HCT116 (cell line): ENCODE measurements at regions not wholly inside any gene's neighbourhood (a gene's known extent, or its start where the extent isn't known, plus 50 kb on each side); places are given as distances from the start of the nearest gene placed in this dataset.

ENCODE experiments used
- ATAC-seq: fragments of 200-7000 bp; cut with Tn5 transposase; 2 replicates; pipeline ENCODE4 v1.9.1; 2020; ENCODE audit warnings: mild to moderate bottlenecking, moderate library complexity
- BruUV-seq: library from RNA; stranded (reverse); fragments of 400-500 nt; replicated peaks from 2 replicates; lab custom pipeline; 2021; lab: Mats Ljungman, UMichigan
- CTCF ChIA-PET: fragments of 300-600 bp; sonication (Branson Sonifier 250); formaldehyde crosslinking; loops from one replicate; lab custom pipeline; 2021; ENCODE audit warnings: antibody characterized with exemption; lab: Charles Lee
- POLR2A ChIA-PET: fragments of 300-600, 350-600 bp; sonication (Branson Sonifier 250); formaldehyde crosslinking; loops from one replicate; lab custom pipeline; 2021; ENCODE audit warnings: antibody characterized with exemption; lab: Charles Lee
- RAD21 ChIA-PET, 2 experiments: fragments of 300-600 bp; sonication (Branson Sonifier 250); formaldehyde crosslinking; loops; one replicate each; lab custom pipeline; 2023; ENCODE audit warnings: low total read pairs in 2 of 2; ENCODE audit not compliant: uncharacterized antibody in 2 of 2, unreplicated experiment in 2 of 2, low non-redundant PET in 1 of 2; lab: Charles Lee
- DNase-seq: peaks from one replicate; pipeline ENCODE4 v3.0.0-alpha.2; 2010; ENCODE audit warnings: low read depth, low spot score
- H2AFZ ChIP-seq: fragments of 200-600 bp; shearing (Covaris generic), sonication (generic); 2 replicates; pipeline ENCODE4 v1.6.1; 2017; ENCODE audit warnings: low read depth, mixed run types, mixed read lengths, antibody characterized with exemption, low read length; ENCODE audit not compliant: poor library complexity, severe bottlenecking
- H3K27ac ChIP-seq: 2 replicates; pipeline ENCODE4 v1.5.1; 2012; ENCODE audit warnings: low read depth, low read length
- H3K27me3 ChIP-seq: fragments of 200-600 bp; sonication (generic); 2 replicates; pipeline ENCODE4 v1.6.1; 2016; ENCODE audit warnings: mixed run types, low read length, mixed read lengths; ENCODE audit not compliant: insufficient read depth
- H3K36me3 ChIP-seq, 2 experiments: fragments of 200-500 bp in 1 of 2; fragments of 200-600 bp in 1 of 2; sonication (Bioruptor generic) in 1 of 2; sonication (generic) in 1 of 2; 2 replicates each; pipeline versions ENCODE4 v1.5.1 to v1.6.1; 2014 to 2016; ENCODE audit warnings: low read length in 2 of 2, inconsistent platforms in 1 of 2, mixed read lengths in 1 of 2, mixed run types in 1 of 2; ENCODE audit not compliant: insufficient read depth in 2 of 2, control insufficient read depth in 1 of 2
- H3K4me1 ChIP-seq, 2 experiments: fragments of 200-600 bp in 1 of 2; sonication (generic) in 1 of 2; 2 replicates each; pipeline versions ENCODE4 v1.5.1 to v1.6.1; 2012 to 2017; ENCODE audit warnings: low read length in 2 of 2, inconsistent platforms in 1 of 2, mild to moderate bottlenecking in 1 of 2, mixed read lengths in 1 of 2, mixed run types in 1 of 2, moderate library complexity in 1 of 2; ENCODE audit not compliant: insufficient read depth in 2 of 2, control insufficient read depth in 1 of 2
- H3K4me2 ChIP-seq: fragments of 200-600 bp; sonication (generic); 2 replicates; pipeline ENCODE4 v1.6.1; 2017; ENCODE audit warnings: mixed run types, low read length, mixed read lengths
- H3K4me3 ChIP-seq, 2 experiments: fragments of 200-600 bp in 1 of 2; sonication (generic) in 1 of 2; replicated peaks in 1 of 2; 2 replicates each; pipeline ENCODE4 v1.5.1; 2011 to 2016; ENCODE audit warnings: low read length in 2 of 2, control low read depth in 1 of 2, low read depth in 1 of 2, mild to moderate bottlenecking in 1 of 2, mixed read lengths in 1 of 2, mixed run types in 1 of 2
- H3K79me2 ChIP-seq: fragments of 200-600 bp; sonication (generic); 2 replicates; pipeline ENCODE4 v1.6.1; 2017; ENCODE audit warnings: mild to moderate bottlenecking, mixed run types, low read length, moderate library complexity, mixed read lengths; ENCODE audit not compliant: insufficient read depth
- H3K9ac ChIP-seq: fragments of 200-600 bp; sonication (generic); 2 replicates; pipeline ENCODE4 v1.6.1; 2016; ENCODE audit warnings: low read length, mixed read lengths
- H3K9me2 ChIP-seq: fragments of 200-600 bp; sonication (generic), shearing (Covaris generic); 2 replicates; pipeline ENCODE4 v1.6.1; 2017; ENCODE audit warnings: mixed run types, mild to moderate bottlenecking, moderate library complexity; ENCODE audit not compliant: insufficient read depth
- H3K9me3 ChIP-seq, 2 experiments: fragments of 200-500 bp in 1 of 2; fragments of 200-600 bp in 1 of 2; sonication (Bioruptor generic) in 1 of 2; sonication (generic) in 1 of 2; 2 replicates each; pipeline ENCODE4 v1.6.1; 2014 to 2017; ENCODE audit warnings: low read length in 2 of 2, mixed read lengths in 2 of 2, inconsistent platforms in 1 of 2, low read depth in 1 of 2, mild to moderate bottlenecking in 1 of 2, mixed run types in 1 of 2, moderate library complexity in 1 of 2; ENCODE audit not compliant: control insufficient read depth in 1 of 2, insufficient read depth in 1 of 2
- H4K20me1 ChIP-seq: fragments of 200-600 bp; sonication (generic), shearing (Covaris generic); 2 replicates; pipeline ENCODE4 v1.6.1; 2017; ENCODE audit warnings: mixed run types, mild to moderate bottlenecking, moderate library complexity; ENCODE audit not compliant: insufficient read depth
- ATF3 ChIP-seq: IDR thresholded peaks from 2 replicates; pipeline ENCODE4 v1.6.1; 2012
- CBX3 ChIP-seq: IDR thresholded peaks from 2 replicates; pipeline ENCODE4 v1.6.1; 2012; ENCODE audit warnings: low read depth
- CEBPB ChIP-seq: IDR thresholded peaks from 2 replicates; pipeline ENCODE4 v1.6.1; 2012; ENCODE audit warnings: low read depth
- ELF1 ChIP-seq: IDR thresholded peaks from 2 replicates; pipeline ENCODE4 v1.6.1; 2012; ENCODE audit warnings: low read depth, borderline replicate concordance
- EZH2 ChIP-seq: fragments of 200-600 bp; sonication (generic); IDR thresholded peaks from 2 replicates; pipeline ENCODE4 v1.6.1; 2017; ENCODE audit warnings: antibody characterized with exemption, mixed run types
- EZH2phosphoT487 ChIP-seq: fragments of 200-600 bp; IDR thresholded peaks from 2 replicates; pipeline ENCODE4 v1.6.1; 2018; ENCODE audit warnings: antibody characterized with exemption, borderline replicate concordance
- FOSL1 ChIP-seq: IDR thresholded peaks from 2 replicates; pipeline ENCODE4 v1.6.1; 2012; ENCODE audit warnings: low read depth
- JUND ChIP-seq: IDR thresholded peaks from 2 replicates; pipeline ENCODE4 v1.6.1; 2012
- MAX ChIP-seq: IDR thresholded peaks from 2 replicates; pipeline ENCODE4 v1.6.1; 2012
- POLR2A ChIP-seq: IDR thresholded peaks from 2 replicates; pipeline ENCODE4 v1.7.0; 2011; ENCODE audit warnings: borderline replicate concordance; ENCODE audit not compliant: insufficient read depth, insufficient read length; ENCODE audit errors: extremely low read depth
- POLR2AphosphoS5 ChIP-seq: IDR thresholded peaks from 2 replicates; pipeline ENCODE4 v1.6.1; 2011; ENCODE audit warnings: mild to moderate bottlenecking, low read depth, low read length, moderate library complexity
- RAD21 ChIP-seq: IDR thresholded peaks from 2 replicates; pipeline ENCODE4 v1.6.1; 2012; ENCODE audit warnings: low read depth, mild to moderate bottlenecking
- SIN3A ChIP-seq: IDR thresholded peaks from 2 replicates; pipeline ENCODE4 v1.6.1; 2012; ENCODE audit warnings: low read depth
- TCF7L2 ChIP-seq: IDR thresholded peaks from 2 replicates; pipeline ENCODE4 v1.7.0; 2011; ENCODE audit warnings: borderline replicate concordance, inconsistent platforms; ENCODE audit not compliant: insufficient read depth, insufficient read length; ENCODE audit errors: extremely low read depth
- YY1 ChIP-seq: IDR thresholded peaks from 2 replicates; pipeline ENCODE4 v1.6.1; 2011; ENCODE audit warnings: low read length, low read depth, moderate library complexity, mild to moderate bottlenecking; ENCODE audit not compliant: insufficient replicate concordance; ENCODE audit errors: extremely low read depth
- ZBTB33 ChIP-seq: IDR thresholded peaks from 2 replicates; pipeline ENCODE4 v1.6.1; 2011; ENCODE audit warnings: mild to moderate bottlenecking, low read length, moderate library complexity; ENCODE audit not compliant: insufficient replicate concordance; ENCODE audit errors: extremely low read depth
- ZFX ChIP-seq: fragments of 450-650 bp; IDR thresholded peaks from 2 replicates; pipeline ENCODE4 v1.6.1; 2017
- ZNF274 ChIP-seq: fragments of 200-500 bp; sonication (Bioruptor generic); IDR thresholded peaks from 2 replicates; pipeline ENCODE4 v1.6.1; 2014; ENCODE audit warnings: mild to moderate bottlenecking, low read depth, low read length, inconsistent platforms
- intact Hi-C: fragments of 100-400 bp; cut with micrococcal nuclease; formaldehyde crosslinking; loops from 2 replicates; pipeline ENCODE4 v1.10.0; 2022
- TF ChIP-seq, protein P1 (sequence below): IDR thresholded peaks from 2 replicates; pipeline ENCODE4 v1.6.1; 2012; ENCODE audit warnings: low read depth
- TF ChIP-seq, protein P2 (sequence below), 3 experiments: fragments of 200-600 bp in 1 of 3; sonication (generic) in 1 of 3; IDR thresholded peaks in 2 of 3; conservative IDR thresholded peaks in 1 of 3; 2 replicates each; pipeline ENCODE4 v1.5.1; 2012 to 2017; ENCODE audit warnings: low read depth in 2 of 3, low read length in 2 of 3, antibody characterized with exemption in 1 of 3, borderline replicate concordance in 1 of 3, control low read depth in 1 of 3, mild to moderate bottlenecking in 1 of 3, mixed read lengths in 1 of 3, mixed run types in 1 of 3, moderate library complexity in 1 of 3; ENCODE audit not compliant: insufficient read depth in 1 of 3

- no peaks in the 10 kb centered on the region for H3K9me2 ChIP-seq
- no peak for TF ChIP-seq RAD21
- TF ChIP-seq ZNF274 = no peak
- TF ChIP-seq CEBPB = no peak
- TF ChIP-seq ATF3 = no peak
- TF ChIP-seq, protein P1, sequence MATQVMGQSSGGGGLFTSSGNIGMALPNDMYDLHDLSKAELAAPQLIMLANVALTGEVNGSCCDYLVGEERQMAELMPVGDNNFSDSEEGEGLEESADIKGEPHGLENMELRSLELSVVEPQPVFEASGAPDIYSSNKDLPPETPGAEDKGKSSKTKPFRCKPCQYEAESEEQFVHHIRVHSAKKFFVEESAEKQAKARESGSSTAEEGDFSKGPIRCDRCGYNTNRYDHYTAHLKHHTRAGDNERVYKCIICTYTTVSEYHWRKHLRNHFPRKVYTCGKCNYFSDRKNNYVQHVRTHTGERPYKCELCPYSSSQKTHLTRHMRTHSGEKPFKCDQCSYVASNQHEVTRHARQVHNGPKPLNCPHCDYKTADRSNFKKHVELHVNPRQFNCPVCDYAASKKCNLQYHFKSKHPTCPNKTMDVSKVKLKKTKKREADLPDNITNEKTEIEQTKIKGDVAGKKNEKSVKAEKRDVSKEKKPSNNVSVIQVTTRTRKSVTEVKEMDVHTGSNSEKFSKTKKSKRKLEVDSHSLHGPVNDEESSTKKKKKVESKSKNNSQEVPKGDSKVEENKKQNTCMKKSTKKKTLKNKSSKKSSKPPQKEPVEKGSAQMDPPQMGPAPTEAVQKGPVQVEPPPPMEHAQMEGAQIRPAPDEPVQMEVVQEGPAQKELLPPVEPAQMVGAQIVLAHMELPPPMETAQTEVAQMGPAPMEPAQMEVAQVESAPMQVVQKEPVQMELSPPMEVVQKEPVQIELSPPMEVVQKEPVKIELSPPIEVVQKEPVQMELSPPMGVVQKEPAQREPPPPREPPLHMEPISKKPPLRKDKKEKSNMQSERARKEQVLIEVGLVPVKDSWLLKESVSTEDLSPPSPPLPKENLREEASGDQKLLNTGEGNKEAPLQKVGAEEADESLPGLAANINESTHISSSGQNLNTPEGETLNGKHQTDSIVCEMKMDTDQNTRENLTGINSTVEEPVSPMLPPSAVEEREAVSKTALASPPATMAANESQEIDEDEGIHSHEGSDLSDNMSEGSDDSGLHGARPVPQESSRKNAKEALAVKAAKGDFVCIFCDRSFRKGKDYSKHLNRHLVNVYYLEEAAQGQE = no peak
- TF ChIP-seq FOSL1 = no peak
- no peak for TF ChIP-seq POLR2AphosphoS5
- TF ChIP-seq ELF1 = no peak
- no peak for TF ChIP-seq EZH2phosphoT487
- TF ChIP-seq, protein P2, sequence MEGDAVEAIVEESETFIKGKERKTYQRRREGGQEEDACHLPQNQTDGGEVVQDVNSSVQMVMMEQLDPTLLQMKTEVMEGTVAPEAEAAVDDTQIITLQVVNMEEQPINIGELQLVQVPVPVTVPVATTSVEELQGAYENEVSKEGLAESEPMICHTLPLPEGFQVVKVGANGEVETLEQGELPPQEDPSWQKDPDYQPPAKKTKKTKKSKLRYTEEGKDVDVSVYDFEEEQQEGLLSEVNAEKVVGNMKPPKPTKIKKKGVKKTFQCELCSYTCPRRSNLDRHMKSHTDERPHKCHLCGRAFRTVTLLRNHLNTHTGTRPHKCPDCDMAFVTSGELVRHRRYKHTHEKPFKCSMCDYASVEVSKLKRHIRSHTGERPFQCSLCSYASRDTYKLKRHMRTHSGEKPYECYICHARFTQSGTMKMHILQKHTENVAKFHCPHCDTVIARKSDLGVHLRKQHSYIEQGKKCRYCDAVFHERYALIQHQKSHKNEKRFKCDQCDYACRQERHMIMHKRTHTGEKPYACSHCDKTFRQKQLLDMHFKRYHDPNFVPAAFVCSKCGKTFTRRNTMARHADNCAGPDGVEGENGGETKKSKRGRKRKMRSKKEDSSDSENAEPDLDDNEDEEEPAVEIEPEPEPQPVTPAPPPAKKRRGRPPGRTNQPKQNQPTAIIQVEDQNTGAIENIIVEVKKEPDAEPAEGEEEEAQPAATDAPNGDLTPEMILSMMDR (IDR thresholded peaks at IDR 0.05 in 2 of 3, conservative IDR thresholded peaks at IDR 0.05 in 1 of 3; ENCODE audit: borderline replicate concordance in 1 of 3, insufficient read depth in 1 of 3, low read depth in 2 of 3, low read length in 2 of 3) = no peak
- TF ChIP-seq CBX3 = no peak
- no peak for TF ChIP-seq POLR2A
- TF ChIP-seq YY1 = no peak
- no peak for TF ChIP-seq TCF7L2
- no peak for TF ChIP-seq EZH2
- no peak for TF ChIP-seq JUND
- TF ChIP-seq SIN3A = no peak
- TF ChIP-seq ZFX = no peak
- no peak for TF ChIP-seq MAX
- no peak for TF ChIP-seq ZBTB33
- TF ChIP-seq, all 23 proteins: peak for 0
- POLR2A ChIA-PET = no interaction called here
- no peak overlapping the region for H3K4me2 ChIP-seq
- no peak for DNase-seq
- intact Hi-C loops = loop anchor here (10.0 kb wide), 1 partner anchor 64 kb away; no protein-coding TSS in a partner anchor
- H3K4me1 ChIP-seq = no peaks in the 10 kb centered on the region
- H3K36me3 ChIP-seq = no peaks in the 10 kb centered on the region
- RAD21 ChIA-PET = no interaction called here
- no peak overlapping the region for H3K9ac ChIP-seq
- no TSS peak for BruUV-seq
- H3K79me2 ChIP-seq = no peaks in the 10 kb centered on the region
- no peak overlapping the region for H3K4me3 ChIP-seq
- H3K27ac ChIP-seq = no peak overlapping the region
- H4K20me1 ChIP-seq = no peaks in the 10 kb centered on the region
- CTCF ChIA-PET = no interaction called here
- no peak overlapping the region for H2AFZ ChIP-seq
- peaks cover 0 to 6% of the 10 kb centered on the region in 2 experiments; a peak in 1 of 4 replicates for H3K9me3 ChIP-seq
- no peak for ATAC-seq
- H3K27me3 ChIP-seq = no peaks in the 10 kb centered on the region
These were observed 273.3 kb upstream of the BOD1L1 start for GRCh38 chr4:13900780-13901179.
